ENCODE measurements at regions not wholly inside any gene's neighbourhood (a gene's known extent, or its start where the extent isn't known, plus 50 kb on each side); places are given as distances from the start of the nearest gene placed in this dataset.

DNA sequence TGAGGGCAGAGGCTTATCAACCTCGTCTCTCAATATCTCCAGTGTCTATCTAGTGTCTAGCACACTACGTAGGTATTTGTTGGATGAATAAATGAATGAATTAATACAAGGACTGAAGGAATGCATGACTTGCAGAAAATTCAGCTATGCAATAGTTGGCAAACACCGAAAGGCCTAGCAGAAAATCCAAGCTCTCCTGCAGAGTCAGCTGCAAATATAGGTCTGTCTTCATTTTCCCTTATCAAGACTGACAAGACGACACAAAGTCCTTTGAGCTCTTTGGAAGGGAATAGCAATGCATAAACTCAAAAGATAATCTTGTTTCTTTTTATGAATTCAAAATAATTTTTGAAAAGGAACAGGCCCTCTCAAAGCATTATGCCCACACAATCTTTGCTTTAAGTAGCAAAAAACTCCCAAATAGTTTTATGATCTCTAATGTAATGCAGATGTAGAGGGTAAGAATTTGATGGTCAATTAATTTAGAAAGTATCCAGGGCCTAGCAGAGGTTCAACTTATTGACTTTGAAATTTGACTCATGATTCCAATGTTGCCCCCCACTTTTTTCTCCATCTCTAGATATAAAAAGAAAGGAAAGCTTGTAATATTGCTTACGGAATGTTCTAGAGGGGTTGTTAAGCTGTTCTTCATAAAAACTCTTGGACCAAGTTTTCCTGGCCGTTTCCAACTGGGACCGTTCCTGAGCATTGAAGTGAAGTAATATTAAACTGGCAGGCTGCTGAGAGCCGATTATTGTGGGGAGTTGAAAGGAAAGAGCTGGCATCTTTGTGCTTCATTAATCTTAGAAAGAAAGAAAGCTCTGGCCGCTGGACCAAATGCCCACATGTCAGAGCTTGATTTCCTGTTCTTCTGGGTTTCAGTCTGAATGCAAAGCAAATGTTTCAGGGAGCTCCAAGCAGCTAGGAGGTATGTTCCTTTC, 227.3 kb downstream of the HS3ST3A1 start:
- TF ChIP-seq, protein P1, sequence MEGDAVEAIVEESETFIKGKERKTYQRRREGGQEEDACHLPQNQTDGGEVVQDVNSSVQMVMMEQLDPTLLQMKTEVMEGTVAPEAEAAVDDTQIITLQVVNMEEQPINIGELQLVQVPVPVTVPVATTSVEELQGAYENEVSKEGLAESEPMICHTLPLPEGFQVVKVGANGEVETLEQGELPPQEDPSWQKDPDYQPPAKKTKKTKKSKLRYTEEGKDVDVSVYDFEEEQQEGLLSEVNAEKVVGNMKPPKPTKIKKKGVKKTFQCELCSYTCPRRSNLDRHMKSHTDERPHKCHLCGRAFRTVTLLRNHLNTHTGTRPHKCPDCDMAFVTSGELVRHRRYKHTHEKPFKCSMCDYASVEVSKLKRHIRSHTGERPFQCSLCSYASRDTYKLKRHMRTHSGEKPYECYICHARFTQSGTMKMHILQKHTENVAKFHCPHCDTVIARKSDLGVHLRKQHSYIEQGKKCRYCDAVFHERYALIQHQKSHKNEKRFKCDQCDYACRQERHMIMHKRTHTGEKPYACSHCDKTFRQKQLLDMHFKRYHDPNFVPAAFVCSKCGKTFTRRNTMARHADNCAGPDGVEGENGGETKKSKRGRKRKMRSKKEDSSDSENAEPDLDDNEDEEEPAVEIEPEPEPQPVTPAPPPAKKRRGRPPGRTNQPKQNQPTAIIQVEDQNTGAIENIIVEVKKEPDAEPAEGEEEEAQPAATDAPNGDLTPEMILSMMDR (IDR thresholded peaks at IDR 0.05) = no peak
- no peak for TF ChIP-seq EZH2 (IDR thresholded peaks at IDR 0.05; ENCODE audit: borderline replicate concordance, insufficient read depth, low read depth, low read length, poor library complexity, severe bottlenecking)
